ENCODE measurements at regions not wholly inside any gene's neighbourhood (a gene's known extent, or its start where the extent isn't known, plus 50 kb on each side); places are given as distances from the start of the nearest gene placed in this dataset.
"Not testable (repeated sequence)": the region's sequence is repeated elsewhere in the genome, so short reads cannot be mapped to it uniquely, and the experiment has no call there.

DNA sequence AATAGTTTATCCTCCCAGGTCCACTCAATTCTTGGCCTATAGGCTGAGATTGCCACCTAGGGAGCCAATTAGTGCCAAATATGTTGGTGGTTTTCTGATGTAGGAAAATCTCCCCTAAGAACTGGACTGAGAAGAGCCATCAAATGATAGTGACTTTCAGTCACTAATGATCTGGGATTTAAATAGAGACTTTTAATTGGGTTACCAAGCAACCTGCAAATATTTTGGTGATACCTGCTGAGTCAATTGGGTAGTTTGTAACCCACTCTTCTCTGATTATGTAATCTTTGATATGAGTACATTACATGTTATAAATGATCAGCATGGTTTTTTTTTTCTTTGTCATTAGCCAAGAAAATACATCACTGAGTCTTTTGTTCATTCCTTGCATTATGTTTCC, 600.8 kb downstream of the TTLL7 start:
- not testable (repeated sequence) for TF ChIP-seq POLR2A (IDR thresholded peaks at IDR 0.05)
- TF ChIP-seq, protein P1, sequence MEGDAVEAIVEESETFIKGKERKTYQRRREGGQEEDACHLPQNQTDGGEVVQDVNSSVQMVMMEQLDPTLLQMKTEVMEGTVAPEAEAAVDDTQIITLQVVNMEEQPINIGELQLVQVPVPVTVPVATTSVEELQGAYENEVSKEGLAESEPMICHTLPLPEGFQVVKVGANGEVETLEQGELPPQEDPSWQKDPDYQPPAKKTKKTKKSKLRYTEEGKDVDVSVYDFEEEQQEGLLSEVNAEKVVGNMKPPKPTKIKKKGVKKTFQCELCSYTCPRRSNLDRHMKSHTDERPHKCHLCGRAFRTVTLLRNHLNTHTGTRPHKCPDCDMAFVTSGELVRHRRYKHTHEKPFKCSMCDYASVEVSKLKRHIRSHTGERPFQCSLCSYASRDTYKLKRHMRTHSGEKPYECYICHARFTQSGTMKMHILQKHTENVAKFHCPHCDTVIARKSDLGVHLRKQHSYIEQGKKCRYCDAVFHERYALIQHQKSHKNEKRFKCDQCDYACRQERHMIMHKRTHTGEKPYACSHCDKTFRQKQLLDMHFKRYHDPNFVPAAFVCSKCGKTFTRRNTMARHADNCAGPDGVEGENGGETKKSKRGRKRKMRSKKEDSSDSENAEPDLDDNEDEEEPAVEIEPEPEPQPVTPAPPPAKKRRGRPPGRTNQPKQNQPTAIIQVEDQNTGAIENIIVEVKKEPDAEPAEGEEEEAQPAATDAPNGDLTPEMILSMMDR (IDR thresholded peaks at IDR 0.05): not testable (repeated sequence)

Measured in adrenal gland (tissue), 5 donors.